H9 (cell line): ENCODE measurements at regions not wholly inside any gene's neighbourhood (a gene's known extent, or its start where the extent isn't known, plus 50 kb on each side); places are given as distances from the start of the nearest gene placed in this dataset.

Source experiments
- DNase-seq: peaks from one replicate; pipeline ENCODE4 v3.0.0-alpha.2; 2017
- H2AFZ ChIP-seq: one replicate; pipeline ENCODE4 v1.6.1; 2013; ENCODE audit warnings: mild to moderate bottlenecking, low read length, control low read depth, moderate library complexity
- H2AK5ac ChIP-seq: 2 replicates; pipeline ENCODE4 v1.6.1; 2013; ENCODE audit warnings: low read length, control low read depth, mixed read lengths; ENCODE audit not compliant: insufficient read length
- H2BK120ac ChIP-seq: one replicate; pipeline ENCODE4 v1.6.1; 2013; ENCODE audit warnings: low read depth, mild to moderate bottlenecking, low read length, control low read depth, inconsistent platforms; ENCODE audit not compliant: poor library complexity, severe bottlenecking
- H2BK12ac ChIP-seq: 2 replicates; pipeline ENCODE4 v1.6.1; 2013; ENCODE audit warnings: low read length, control low read depth, mixed read lengths, low read depth; ENCODE audit not compliant: insufficient read length
- H2BK15ac ChIP-seq: 2 replicates; pipeline ENCODE4 v1.6.1; 2013; ENCODE audit warnings: low read depth, low read length, control low read depth
- H2BK20ac ChIP-seq: one replicate; pipeline ENCODE4 v1.6.1; 2013; ENCODE audit warnings: low read depth, mild to moderate bottlenecking, low read length, control low read depth, inconsistent platforms; ENCODE audit not compliant: poor library complexity, severe bottlenecking
- H2BK5ac ChIP-seq: 2 replicates; pipeline ENCODE4 v1.6.1; 2013; ENCODE audit warnings: low read length, control low read depth, mixed read lengths; ENCODE audit not compliant: insufficient read length
- H3K14ac ChIP-seq: 2 replicates; pipeline ENCODE4 v1.6.1; 2013; ENCODE audit warnings: low read length, control low read depth; ENCODE audit not compliant: insufficient read depth
- H3K18ac ChIP-seq: 2 replicates; pipeline ENCODE4 v1.6.1; 2013; ENCODE audit warnings: low read depth, mild to moderate bottlenecking, mixed read lengths, low read length, control low read depth; ENCODE audit not compliant: insufficient read length
- H3K23ac ChIP-seq: 2 replicates; pipeline ENCODE4 v1.6.1; 2013; ENCODE audit warnings: low read length, control low read depth, mixed read lengths, low read depth; ENCODE audit not compliant: insufficient read length
- H3K23me2 ChIP-seq: 2 replicates; pipeline ENCODE4 v1.6.1; 2013; ENCODE audit warnings: low read depth, mild to moderate bottlenecking, mixed read lengths, low read length, control low read depth; ENCODE audit not compliant: insufficient read length, poor library complexity, severe bottlenecking
- H3K27ac ChIP-seq: 2 replicates; pipeline ENCODE4 v1.5.1; 2013; ENCODE audit warnings: low read length, control low read depth, mixed read lengths, low read depth; ENCODE audit not compliant: insufficient read length
- H3K27me3 ChIP-seq: 2 replicates; pipeline ENCODE4 v1.6.1; 2013; ENCODE audit warnings: low read length, control low read depth, inconsistent platforms; ENCODE audit not compliant: insufficient read depth
- H3K4ac ChIP-seq: 2 replicates; pipeline ENCODE4 v1.6.1; 2013; ENCODE audit warnings: low read depth, mild to moderate bottlenecking, control low read depth, inconsistent platforms, low read length, moderate library complexity
- H3K4me1 ChIP-seq: 2 replicates; pipeline ENCODE4 v1.6.1; 2013; ENCODE audit warnings: low read length, control low read depth, inconsistent platforms; ENCODE audit not compliant: insufficient read depth
- H3K4me2 ChIP-seq: 2 replicates; pipeline ENCODE4 v1.6.1; 2013; ENCODE audit warnings: low read length, control low read depth, mixed read lengths; ENCODE audit not compliant: insufficient read length, insufficient read depth
- H3K56ac ChIP-seq: 2 replicates; pipeline ENCODE4 v1.6.1; 2013; ENCODE audit warnings: low read depth, mild to moderate bottlenecking, mixed read lengths, low read length, control low read depth; ENCODE audit not compliant: insufficient read length
- H3K79me1 ChIP-seq: 2 replicates; pipeline ENCODE4 v1.6.1; 2013; ENCODE audit warnings: low read depth, mild to moderate bottlenecking, moderate library complexity, low read length, control low read depth, inconsistent platforms; ENCODE audit not compliant: insufficient read depth, poor library complexity, severe bottlenecking
- H3K79me2 ChIP-seq: 2 replicates; pipeline ENCODE4 v1.6.1; 2013; ENCODE audit warnings: low read length, control low read depth, inconsistent platforms; ENCODE audit not compliant: insufficient read depth
- H3K9ac ChIP-seq: 2 replicates; pipeline ENCODE4 v1.6.1; 2013; ENCODE audit warnings: low read length, control low read depth, mixed read lengths; ENCODE audit not compliant: insufficient read length; ENCODE audit errors: extremely low read depth
- H3K9me3 ChIP-seq: one replicate; pipeline ENCODE4 v1.6.1; 2013; ENCODE audit warnings: low read depth, low read length, inconsistent platforms; ENCODE audit not compliant: control insufficient read depth
- H3T11ph ChIP-seq: one replicate; pipeline ENCODE4 v1.6.1; 2013; ENCODE audit warnings: mild to moderate bottlenecking, low read length, control low read depth, inconsistent platforms
- H4K20me1 ChIP-seq: one replicate; pipeline ENCODE4 v1.6.1; 2013; ENCODE audit not compliant: control insufficient read depth, insufficient read length, insufficient read depth
- H4K5ac ChIP-seq: 2 replicates; pipeline ENCODE4 v1.6.1; 2013; ENCODE audit warnings: low read depth, mild to moderate bottlenecking, mixed read lengths, low read length, control low read depth; ENCODE audit not compliant: insufficient read length
- H4K8ac ChIP-seq: replicated peaks from 2 replicates; pipeline ENCODE4 v1.6.1; 2013; ENCODE audit warnings: low read length, control low read depth, mixed read lengths, low read depth; ENCODE audit not compliant: insufficient read length
- H4K91ac ChIP-seq: 2 replicates; pipeline ENCODE4 v1.6.1; 2013; ENCODE audit warnings: low read depth, mild to moderate bottlenecking, moderate library complexity, mixed read lengths, low read length, control low read depth; ENCODE audit not compliant: insufficient read length
- H3K27ac Mint-ChIP-seq, 3 experiments: 2 replicates in 2 of 3; 3 replicates in 1 of 3; pipeline ENCODE4 v1.8.0; 2020 to 2021; ENCODE audit warnings: mixed read lengths in 3 of 3, mild to moderate bottlenecking in 1 of 3, moderate library complexity in 1 of 3
- H3K27me3 Mint-ChIP-seq: 2 replicates; pipeline ENCODE4 v1.8.0; 2021; ENCODE audit warnings: low read depth, mild to moderate bottlenecking, moderate library complexity, mixed read lengths
- H3K36me3 Mint-ChIP-seq, 3 experiments: 2 replicates in 2 of 3; 3 replicates in 1 of 3; pipeline ENCODE4 v1.8.0; 2020 to 2021; ENCODE audit warnings: low read depth in 3 of 3, mixed read lengths in 3 of 3; ENCODE audit not compliant: insufficient read depth in 1 of 3
- H3K4me1 Mint-ChIP-seq, 2 experiments: 2 replicates each; pipeline ENCODE4 v1.8.0; 2020; ENCODE audit warnings: mixed read lengths in 2 of 2
- H3K4me3 Mint-ChIP-seq, 2 experiments: 2 replicates in 1 of 2; 3 replicates in 1 of 2; pipeline ENCODE4 v1.8.0; 2020 to 2021; ENCODE audit warnings: mild to moderate bottlenecking in 2 of 2, mixed read lengths in 2 of 2, moderate library complexity in 1 of 2
- H3K9me3 Mint-ChIP-seq, 2 experiments: 2 replicates in 1 of 2; 3 replicates in 1 of 2; pipeline ENCODE4 v1.8.0; 2020; ENCODE audit warnings: mild to moderate bottlenecking in 2 of 2, mixed read lengths in 2 of 2, moderate library complexity in 1 of 2
- WGBS: extraction: QIAGEN DNeasy Blood & Tissue Kit; methylation state at CpG from one replicate; pipeline ENCODE4 v1.1.7; 2013; ENCODE audit warnings: missing lambda C conversion rate, low lambda C conversion rate, mixed read lengths; ENCODE audit not compliant: insufficient read length; ENCODE audit errors: extremely low coverage; 5-methylcytosine and 5-hydroxymethylcytosine counted together
- TF ChIP-seq, protein P1 (sequence below): fragments of 200-600 bp; sonication (generic); conservative IDR thresholded peaks from 3 replicates; pipeline ENCODE4 v1.8.0; 2021; ENCODE audit warnings: antibody characterized with exemption, mild to moderate bottlenecking

DNA sequence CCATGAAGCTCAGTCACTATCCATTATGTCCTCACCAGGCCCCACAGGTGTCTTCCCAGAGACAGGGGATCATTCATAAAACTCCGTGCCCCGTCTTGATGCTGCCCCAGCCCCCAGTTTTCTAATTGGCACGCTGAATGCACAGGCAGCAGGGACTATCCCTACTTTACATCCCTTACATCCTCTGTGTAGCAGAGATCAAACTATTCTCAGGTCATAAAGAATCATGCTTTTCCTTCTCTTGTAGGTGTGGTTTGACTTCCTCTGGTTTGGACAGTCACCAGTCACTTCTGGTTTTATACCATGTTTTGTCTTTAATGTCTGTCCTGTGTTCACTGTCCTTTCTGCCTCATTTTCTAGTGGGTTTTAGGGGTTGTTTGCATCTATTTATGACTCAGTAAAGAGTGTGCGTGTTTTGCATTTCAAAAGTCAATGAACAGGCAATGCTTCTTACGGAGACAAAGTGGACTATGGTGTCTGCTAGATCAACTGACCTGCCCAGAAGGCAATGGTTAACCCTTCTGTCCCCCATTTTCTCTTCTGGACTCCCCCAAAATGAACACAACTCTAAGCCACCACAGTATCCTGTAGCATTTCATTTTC, 140.4 kb upstream of the NPVF start:
- Histone ChIP-seq H3K23ac (no peak overlapping the region), H2AFZ (no peak overlapping the region), H2BK20ac (no peak overlapping the region), H3K9me3 (peaks cover 5% of the 10 kb centered on the region), H2BK15ac (no peak overlapping the region), H2BK12ac (no peak overlapping the region), H3K18ac (no peak overlapping the region), H4K5ac (no peak overlapping the region), H3K27ac (no peak overlapping the region), H4K20me1 (no peaks in the 10 kb centered on the region), H3K4me2 (no peak overlapping the region), H3K56ac (no peak overlapping the region), H2BK120ac (no peak overlapping the region), H4K8ac (no peak overlapping the region), H3K23me2 (no peaks in the 10 kb centered on the region), H3K9ac (no peak overlapping the region), H3K14ac (no peak overlapping the region), H2BK5ac (no peak overlapping the region), H3K4me1 (no peaks in the 10 kb centered on the region), H3K79me2 (no peaks in the 10 kb centered on the region), H3K4ac (no peak overlapping the region), H4K91ac (no peak overlapping the region), H3K27me3 (no peaks in the 10 kb centered on the region), H2AK5ac (no peak overlapping the region), H3K79me1 (no peaks in the 10 kb centered on the region), H3T11ph (no peak overlapping the region)
- no peak overlapping the region for H3K27ac Mint-ChIP-seq
- no peaks in the 10 kb centered on the region for H3K4me1 Mint-ChIP-seq
- TF ChIP-seq, protein P1, sequence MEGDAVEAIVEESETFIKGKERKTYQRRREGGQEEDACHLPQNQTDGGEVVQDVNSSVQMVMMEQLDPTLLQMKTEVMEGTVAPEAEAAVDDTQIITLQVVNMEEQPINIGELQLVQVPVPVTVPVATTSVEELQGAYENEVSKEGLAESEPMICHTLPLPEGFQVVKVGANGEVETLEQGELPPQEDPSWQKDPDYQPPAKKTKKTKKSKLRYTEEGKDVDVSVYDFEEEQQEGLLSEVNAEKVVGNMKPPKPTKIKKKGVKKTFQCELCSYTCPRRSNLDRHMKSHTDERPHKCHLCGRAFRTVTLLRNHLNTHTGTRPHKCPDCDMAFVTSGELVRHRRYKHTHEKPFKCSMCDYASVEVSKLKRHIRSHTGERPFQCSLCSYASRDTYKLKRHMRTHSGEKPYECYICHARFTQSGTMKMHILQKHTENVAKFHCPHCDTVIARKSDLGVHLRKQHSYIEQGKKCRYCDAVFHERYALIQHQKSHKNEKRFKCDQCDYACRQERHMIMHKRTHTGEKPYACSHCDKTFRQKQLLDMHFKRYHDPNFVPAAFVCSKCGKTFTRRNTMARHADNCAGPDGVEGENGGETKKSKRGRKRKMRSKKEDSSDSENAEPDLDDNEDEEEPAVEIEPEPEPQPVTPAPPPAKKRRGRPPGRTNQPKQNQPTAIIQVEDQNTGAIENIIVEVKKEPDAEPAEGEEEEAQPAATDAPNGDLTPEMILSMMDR = no peak
- peaks cover 0 to 12% (median 0%) of the 10 kb centered on the region in 3 experiments; a peak in 3 of 7 replicates for H3K36me3 Mint-ChIP-seq
- no peak for DNase-seq
- no peak overlapping the region for H3K4me3 Mint-ChIP-seq
- H3K9me3 Mint-ChIP-seq = peaks cover 12 to 14% of the 10 kb centered on the region in 2 experiments
- peaks cover 3% of the 10 kb centered on the region; the same call in 1 of the 2 replicates for H3K27me3 Mint-ChIP-seq
- WGBS = no CpG with 5 or more reads among the region's 5 CpGs
